H9 (cell line): ENCODE measurements at regions not wholly inside any gene's neighbourhood (a gene's known extent, or its start where the extent isn't known, plus 50 kb on each side); places are given as distances from the start of the nearest gene placed in this dataset.

Experiments
- DNase-seq: peaks from one replicate; pipeline ENCODE4 v3.0.0-alpha.2; 2017
- H2AFZ ChIP-seq: one replicate; pipeline ENCODE4 v1.6.1; 2013; ENCODE audit warnings: mild to moderate bottlenecking, low read length, control low read depth, moderate library complexity
- H2AK5ac ChIP-seq: 2 replicates; pipeline ENCODE4 v1.6.1; 2013; ENCODE audit warnings: low read length, control low read depth, mixed read lengths; ENCODE audit not compliant: insufficient read length
- H2BK120ac ChIP-seq: one replicate; pipeline ENCODE4 v1.6.1; 2013; ENCODE audit warnings: low read depth, mild to moderate bottlenecking, low read length, control low read depth, inconsistent platforms; ENCODE audit not compliant: poor library complexity, severe bottlenecking
- H2BK12ac ChIP-seq: 2 replicates; pipeline ENCODE4 v1.6.1; 2013; ENCODE audit warnings: low read length, control low read depth, mixed read lengths, low read depth; ENCODE audit not compliant: insufficient read length
- H2BK15ac ChIP-seq: 2 replicates; pipeline ENCODE4 v1.6.1; 2013; ENCODE audit warnings: low read depth, low read length, control low read depth
- H2BK20ac ChIP-seq: one replicate; pipeline ENCODE4 v1.6.1; 2013; ENCODE audit warnings: low read depth, mild to moderate bottlenecking, low read length, control low read depth, inconsistent platforms; ENCODE audit not compliant: poor library complexity, severe bottlenecking
- H2BK5ac ChIP-seq: 2 replicates; pipeline ENCODE4 v1.6.1; 2013; ENCODE audit warnings: low read length, control low read depth, mixed read lengths; ENCODE audit not compliant: insufficient read length
- H3K14ac ChIP-seq: 2 replicates; pipeline ENCODE4 v1.6.1; 2013; ENCODE audit warnings: low read length, control low read depth; ENCODE audit not compliant: insufficient read depth
- H3K18ac ChIP-seq: 2 replicates; pipeline ENCODE4 v1.6.1; 2013; ENCODE audit warnings: low read depth, mild to moderate bottlenecking, mixed read lengths, low read length, control low read depth; ENCODE audit not compliant: insufficient read length
- H3K23ac ChIP-seq: 2 replicates; pipeline ENCODE4 v1.6.1; 2013; ENCODE audit warnings: low read length, control low read depth, mixed read lengths, low read depth; ENCODE audit not compliant: insufficient read length
- H3K23me2 ChIP-seq: 2 replicates; pipeline ENCODE4 v1.6.1; 2013; ENCODE audit warnings: low read depth, mild to moderate bottlenecking, mixed read lengths, low read length, control low read depth; ENCODE audit not compliant: insufficient read length, poor library complexity, severe bottlenecking
- H3K27ac ChIP-seq: 2 replicates; pipeline ENCODE4 v1.5.1; 2013; ENCODE audit warnings: low read length, control low read depth, mixed read lengths, low read depth; ENCODE audit not compliant: insufficient read length
- H3K27me3 ChIP-seq: 2 replicates; pipeline ENCODE4 v1.6.1; 2013; ENCODE audit warnings: low read length, control low read depth, inconsistent platforms; ENCODE audit not compliant: insufficient read depth
- H3K4ac ChIP-seq: 2 replicates; pipeline ENCODE4 v1.6.1; 2013; ENCODE audit warnings: low read depth, mild to moderate bottlenecking, control low read depth, inconsistent platforms, low read length, moderate library complexity
- H3K4me1 ChIP-seq: 2 replicates; pipeline ENCODE4 v1.6.1; 2013; ENCODE audit warnings: low read length, control low read depth, inconsistent platforms; ENCODE audit not compliant: insufficient read depth
- H3K4me2 ChIP-seq: 2 replicates; pipeline ENCODE4 v1.6.1; 2013; ENCODE audit warnings: low read length, control low read depth, mixed read lengths; ENCODE audit not compliant: insufficient read length, insufficient read depth
- H3K56ac ChIP-seq: 2 replicates; pipeline ENCODE4 v1.6.1; 2013; ENCODE audit warnings: low read depth, mild to moderate bottlenecking, mixed read lengths, low read length, control low read depth; ENCODE audit not compliant: insufficient read length
- H3K79me1 ChIP-seq: 2 replicates; pipeline ENCODE4 v1.6.1; 2013; ENCODE audit warnings: low read depth, mild to moderate bottlenecking, moderate library complexity, low read length, control low read depth, inconsistent platforms; ENCODE audit not compliant: insufficient read depth, poor library complexity, severe bottlenecking
- H3K79me2 ChIP-seq: 2 replicates; pipeline ENCODE4 v1.6.1; 2013; ENCODE audit warnings: low read length, control low read depth, inconsistent platforms; ENCODE audit not compliant: insufficient read depth
- H3K9ac ChIP-seq: 2 replicates; pipeline ENCODE4 v1.6.1; 2013; ENCODE audit warnings: low read length, control low read depth, mixed read lengths; ENCODE audit not compliant: insufficient read length; ENCODE audit errors: extremely low read depth
- H3K9me3 ChIP-seq: one replicate; pipeline ENCODE4 v1.6.1; 2013; ENCODE audit warnings: low read depth, low read length, inconsistent platforms; ENCODE audit not compliant: control insufficient read depth
- H3T11ph ChIP-seq: one replicate; pipeline ENCODE4 v1.6.1; 2013; ENCODE audit warnings: mild to moderate bottlenecking, low read length, control low read depth, inconsistent platforms
- H4K20me1 ChIP-seq: one replicate; pipeline ENCODE4 v1.6.1; 2013; ENCODE audit not compliant: control insufficient read depth, insufficient read length, insufficient read depth
- H4K5ac ChIP-seq: 2 replicates; pipeline ENCODE4 v1.6.1; 2013; ENCODE audit warnings: low read depth, mild to moderate bottlenecking, mixed read lengths, low read length, control low read depth; ENCODE audit not compliant: insufficient read length
- H4K8ac ChIP-seq: replicated peaks from 2 replicates; pipeline ENCODE4 v1.6.1; 2013; ENCODE audit warnings: low read length, control low read depth, mixed read lengths, low read depth; ENCODE audit not compliant: insufficient read length
- H4K91ac ChIP-seq: 2 replicates; pipeline ENCODE4 v1.6.1; 2013; ENCODE audit warnings: low read depth, mild to moderate bottlenecking, moderate library complexity, mixed read lengths, low read length, control low read depth; ENCODE audit not compliant: insufficient read length
- H3K27ac Mint-ChIP-seq, 3 experiments: 2 replicates in 2 of 3; 3 replicates in 1 of 3; pipeline ENCODE4 v1.8.0; 2020 to 2021; ENCODE audit warnings: mixed read lengths in 3 of 3, mild to moderate bottlenecking in 1 of 3, moderate library complexity in 1 of 3
- H3K27me3 Mint-ChIP-seq: 2 replicates; pipeline ENCODE4 v1.8.0; 2021; ENCODE audit warnings: low read depth, mild to moderate bottlenecking, moderate library complexity, mixed read lengths
- H3K36me3 Mint-ChIP-seq, 3 experiments: 2 replicates in 2 of 3; 3 replicates in 1 of 3; pipeline ENCODE4 v1.8.0; 2020 to 2021; ENCODE audit warnings: low read depth in 3 of 3, mixed read lengths in 3 of 3; ENCODE audit not compliant: insufficient read depth in 1 of 3
- H3K4me1 Mint-ChIP-seq, 2 experiments: 2 replicates each; pipeline ENCODE4 v1.8.0; 2020; ENCODE audit warnings: mixed read lengths in 2 of 2
- H3K4me3 Mint-ChIP-seq, 2 experiments: 2 replicates in 1 of 2; 3 replicates in 1 of 2; pipeline ENCODE4 v1.8.0; 2020 to 2021; ENCODE audit warnings: mild to moderate bottlenecking in 2 of 2, mixed read lengths in 2 of 2, moderate library complexity in 1 of 2
- H3K9me3 Mint-ChIP-seq, 2 experiments: 2 replicates in 1 of 2; 3 replicates in 1 of 2; pipeline ENCODE4 v1.8.0; 2020; ENCODE audit warnings: mild to moderate bottlenecking in 2 of 2, mixed read lengths in 2 of 2, moderate library complexity in 1 of 2
- CTCF ChIP-seq: fragments of 200-600 bp; sonication (generic); conservative IDR thresholded peaks from 3 replicates; pipeline ENCODE4 v1.8.0; 2021; ENCODE audit warnings: antibody characterized with exemption, mild to moderate bottlenecking
- WGBS: extraction: QIAGEN DNeasy Blood & Tissue Kit; methylation state at CpG from one replicate; pipeline ENCODE4 v1.1.7; 2013; ENCODE audit warnings: missing lambda C conversion rate, low lambda C conversion rate, mixed read lengths; ENCODE audit not compliant: insufficient read length; ENCODE audit errors: extremely low coverage; 5-methylcytosine and 5-hydroxymethylcytosine counted together

- Histone ChIP-seq H3K23ac (no peak overlapping the region), H3K27me3 (no peaks in the 10 kb centered on the region), H3K9ac (no peak overlapping the region), H2BK120ac (no peak overlapping the region), H4K8ac (no peak overlapping the region), H2BK15ac (no peak overlapping the region), H3K56ac (no peak overlapping the region), H2BK20ac (no peak overlapping the region), H2AFZ (no peak overlapping the region), H2BK12ac (no peak overlapping the region), H3K14ac (no peak overlapping the region), H3K79me2 (no peaks in the 10 kb centered on the region), H3K27ac (no peak overlapping the region), H3K23me2 (no peaks in the 10 kb centered on the region), H2AK5ac (no peak overlapping the region), H2BK5ac (no peak overlapping the region), H3K4ac (no peak overlapping the region), H3T11ph (no peak overlapping the region), H3K9me3 (no peaks in the 10 kb centered on the region), H4K5ac (no peak overlapping the region), H4K91ac (no peak overlapping the region), H3K18ac (no peak overlapping the region), H3K4me2 (no peak overlapping the region), H3K4me1 (no peaks in the 10 kb centered on the region), H4K20me1 (no peaks in the 10 kb centered on the region), H3K79me1 (no peaks in the 10 kb centered on the region)
- H3K9me3 Mint-ChIP-seq = peaks cover 0 to 4% of the 10 kb centered on the region in 2 experiments; a peak in 1 of 5 replicates
- WGBS = no CpG with 5 or more reads among the region's 1 CpG
- no peaks in the 10 kb centered on the region; the same call in 1 of the 2 replicates for H3K27me3 Mint-ChIP-seq
- H3K36me3 Mint-ChIP-seq = no peaks in the 10 kb centered on the region
- DNase-seq = no peak
- H3K4me1 Mint-ChIP-seq = no peaks in the 10 kb centered on the region
- no peak overlapping the region for H3K27ac Mint-ChIP-seq
- no peak overlapping the region for H3K4me3 Mint-ChIP-seq
- no peak for TF ChIP-seq CTCF
These were observed 713.3 kb downstream of the COL12A1 start for GRCh38 chr6:74492587-74492986.
